HG03139 (cell line): ENCODE measurements at regions not wholly inside any gene's neighbourhood (a gene's known extent, or its start where the extent isn't known, plus 50 kb on each side); places are given as distances from the start of the nearest gene placed in this dataset.

ENCODE experiments used
- ATAC-seq: cut with Tn5 transposase; IDR thresholded peaks from one replicate; pipeline ENCODE4 v1.9.1; 2021; ENCODE audit not compliant: unreplicated experiment

- no peak for ATAC-seq
Measured at GRCh38 chr12:93288626-93289025, 89.1 kb upstream of the NUDT4 start.

- no peak for ATAC-seq
Measured at GRCh38 chr12:93290391-93290790, 87.3 kb upstream of the NUDT4 start.

- no peak for ATAC-seq
Measured at GRCh38 chr12:93292213-93292612, 85.5 kb upstream of the NUDT4 start.

- ATAC-seq, result no peak
Measured at GRCh38 chr12:93292731-93293566, 84.8 kb upstream of the NUDT4 start.

- peak; percentile 90 for ATAC-seq
Measured at GRCh38 chr12:93297032-93297431, 80.7 kb upstream of the NUDT4 start.

- peak; percentile 5 for ATAC-seq
Measured at GRCh38 chr12:93297536-93297935, 80.2 kb upstream of the NUDT4 start.

- ATAC-seq, result no peak
Measured at GRCh38 chr12:93299262-93299846, 78.4 kb upstream of the NUDT4 start.

- no peak for ATAC-seq
Measured at GRCh38 chr12:93300611-93301021, 77.1 kb upstream of the NUDT4 start.

GRCh38 chr12:93302331-93303229 is 75.1 kb upstream of the NUDT4 start:
- ATAC-seq, result no peak

GRCh38 chr12:93306636-93307035 is 71.1 kb upstream of the NUDT4 start:
- no peak for ATAC-seq

GRCh38 chr12:93308281-93308680 is 69.4 kb upstream of the NUDT4 start:
- ATAC-seq, result no peak

- no peak for ATAC-seq
Measured at GRCh38 chr12:93311827-93312226, 65.9 kb upstream of the NUDT4 start.

GRCh38 chr12:93314177-93314497 is 63.6 kb upstream of the NUDT4 start:
- ATAC-seq, result no peak

- ATAC-seq, result no peak
Measured at GRCh38 chr12:93315385-93315906, 62.3 kb upstream of the NUDT4 start.

GRCh38 chr12:93315907-93316622 is 61.7 kb upstream of the NUDT4 start:
- no peak for ATAC-seq

GRCh38 chr12:93316623-93316971 is 61.1 kb upstream of the NUDT4 start:
- ATAC-seq, result no peak

GRCh38 chr12:93317227-93317626 is 60.5 kb upstream of the NUDT4 start:
- ATAC-seq, result no peak

GRCh38 chr12:93318720-93319522 is 58.8 kb upstream of the NUDT4 start:
- no peak for ATAC-seq

- ATAC-seq, result no peak
Measured at GRCh38 chr12:93319523-93320050, 58.1 kb upstream of the NUDT4 start.

- ATAC-seq, result no peak
Measured at GRCh38 chr12:93322784-93323183, 54.9 kb upstream of the NUDT4 start.
